KG1 (cell line): ENCODE measurements at regions not wholly inside any gene's neighbourhood (a gene's known extent, or its start where the extent isn't known, plus 50 kb on each side); places are given as distances from the start of the nearest gene placed in this dataset.

ENCODE experiments used
- DNase-seq: peaks from one replicate; lab custom pipeline; 2025; lab: John Stamatoyannopoulos, UW

DNA sequence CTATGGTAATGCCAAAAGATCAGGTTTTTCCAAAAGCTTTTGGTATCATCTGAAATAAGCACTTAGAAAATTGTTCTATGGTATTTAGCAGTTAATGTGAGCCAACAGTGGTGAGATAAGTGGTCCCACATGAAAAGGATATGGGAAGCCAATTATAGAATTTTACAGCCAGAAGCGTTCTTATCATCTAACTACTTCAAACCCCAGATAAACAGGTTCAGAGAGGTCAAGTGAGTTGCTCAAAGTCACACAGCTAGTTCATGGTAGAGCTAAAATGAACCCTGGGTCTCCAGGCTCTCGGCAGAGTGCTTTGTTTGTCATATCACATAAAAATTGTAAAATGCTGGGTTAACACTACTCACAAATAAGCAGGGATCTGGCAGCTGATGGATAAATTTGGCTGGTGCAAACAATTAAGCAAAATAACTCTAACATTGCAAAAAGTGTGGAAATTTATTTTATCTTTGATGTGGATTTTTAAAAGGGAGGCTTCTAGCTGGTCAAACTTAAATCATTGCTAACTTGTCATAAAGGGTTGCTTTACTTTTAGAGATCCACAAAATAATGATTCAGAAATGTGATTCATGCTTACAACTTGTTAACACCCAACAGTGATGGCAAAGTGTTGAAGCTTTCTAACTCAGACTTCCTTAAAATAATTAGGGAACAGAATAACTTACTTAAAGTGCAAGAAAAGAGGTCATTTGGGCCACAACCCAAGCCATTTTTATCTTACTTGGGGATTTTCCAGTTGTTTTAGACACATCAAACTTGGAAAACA, 202.8 kb upstream of the TBC1D5 start:
- no peak for DNase-seq

DNA sequence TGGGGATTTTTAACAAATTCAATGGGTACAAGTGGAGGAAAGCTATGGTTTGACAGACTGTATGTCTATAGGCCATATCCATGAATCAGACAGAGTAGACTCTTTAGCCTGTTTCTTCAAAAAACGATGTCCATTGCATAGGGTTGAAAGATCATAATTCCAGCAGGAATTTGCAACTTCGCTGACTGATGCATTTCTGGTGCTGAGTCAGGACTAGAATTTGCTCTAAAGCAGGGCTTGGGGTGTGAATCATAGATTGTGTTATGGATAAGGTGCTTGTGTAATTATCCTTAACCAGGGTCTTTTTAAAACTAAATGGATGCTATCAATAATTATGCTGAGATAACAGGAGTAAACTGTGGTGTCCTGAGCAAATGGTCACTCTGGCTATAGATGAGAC, 200.4 kb upstream of the TBC1D5 start:
- DNase-seq: no peak

DNA sequence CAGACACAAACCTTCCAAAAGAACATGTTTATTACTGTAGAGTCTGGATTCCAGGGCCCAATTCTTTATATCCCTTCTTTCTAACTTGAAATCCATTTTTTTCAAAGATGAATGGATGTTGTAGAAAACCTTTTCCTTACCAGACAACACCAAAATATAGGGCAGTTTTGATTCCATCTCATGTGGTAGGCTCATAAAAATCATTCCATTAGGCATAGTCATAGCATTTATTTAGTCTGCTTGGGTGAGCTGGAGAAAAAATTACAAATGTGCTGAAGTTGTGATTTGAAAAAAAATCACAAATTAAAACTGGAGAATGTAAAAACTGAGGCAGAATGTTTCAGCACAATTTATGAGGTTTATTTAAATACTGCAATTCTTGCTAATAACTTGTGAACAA, 199.3 kb upstream of the TBC1D5 start:
- no peak for DNase-seq

DNA sequence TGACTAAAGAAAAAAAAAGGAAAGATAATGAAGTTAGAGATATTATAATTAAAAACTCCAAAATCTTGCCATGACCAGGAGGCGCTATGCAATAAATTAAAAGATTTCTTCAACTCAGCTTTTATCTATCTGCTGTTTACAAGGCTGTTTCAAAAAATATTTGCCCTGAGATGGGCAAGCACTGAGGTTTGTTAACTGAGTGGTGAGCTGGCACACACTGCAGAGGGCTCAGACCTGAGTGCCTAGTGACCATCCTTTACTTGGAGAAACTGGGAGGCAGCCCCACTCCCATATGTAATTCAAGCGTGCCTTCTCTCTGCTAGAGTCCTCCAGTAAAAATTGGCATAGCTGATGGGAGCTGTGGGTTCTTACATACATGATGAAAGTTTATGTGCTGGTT, 198.7 kb upstream of the TBC1D5 start:
- DNase-seq: no peak

DNA sequence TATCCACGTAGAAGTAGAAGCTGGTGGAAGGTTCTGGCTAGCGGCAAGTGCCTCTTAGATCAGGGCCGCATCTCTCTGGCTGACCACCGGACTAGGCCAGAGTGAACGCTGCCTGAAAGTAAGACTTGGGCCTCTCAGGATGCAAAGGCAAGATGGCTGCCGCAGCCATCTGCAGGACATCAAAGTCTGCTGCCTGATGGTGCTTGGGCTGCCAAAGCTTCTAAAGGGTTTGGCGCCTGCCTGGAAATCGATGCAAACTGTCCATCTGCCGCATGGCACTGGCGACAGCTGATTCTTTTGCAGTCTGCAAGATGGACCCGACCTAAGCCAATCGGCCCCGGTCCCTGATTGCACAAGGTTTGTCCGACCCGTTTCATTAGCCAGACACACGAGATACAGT, 196.7 kb upstream of the TBC1D5 start:
- DNase-seq: no peak

DNA sequence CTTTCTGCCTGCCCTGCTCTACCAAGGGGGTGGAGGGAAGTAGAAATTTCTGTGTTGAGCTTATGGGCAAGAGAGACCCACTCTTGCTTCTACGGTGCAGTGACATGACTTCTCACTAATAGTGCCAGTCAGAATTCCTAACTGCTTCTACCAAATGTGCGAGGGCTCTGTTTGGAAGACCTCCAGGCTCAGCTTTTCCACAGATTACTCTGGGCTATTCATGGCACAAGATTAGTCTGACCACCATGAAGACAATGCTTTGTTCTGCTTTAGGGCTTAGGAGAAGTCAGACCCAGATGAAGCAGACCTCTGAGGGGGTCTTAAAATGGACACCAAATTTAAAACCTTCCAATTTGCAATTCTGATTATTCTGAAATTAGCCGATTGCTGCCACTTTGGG, 195.9 kb upstream of the TBC1D5 start:
- no peak for DNase-seq

DNA sequence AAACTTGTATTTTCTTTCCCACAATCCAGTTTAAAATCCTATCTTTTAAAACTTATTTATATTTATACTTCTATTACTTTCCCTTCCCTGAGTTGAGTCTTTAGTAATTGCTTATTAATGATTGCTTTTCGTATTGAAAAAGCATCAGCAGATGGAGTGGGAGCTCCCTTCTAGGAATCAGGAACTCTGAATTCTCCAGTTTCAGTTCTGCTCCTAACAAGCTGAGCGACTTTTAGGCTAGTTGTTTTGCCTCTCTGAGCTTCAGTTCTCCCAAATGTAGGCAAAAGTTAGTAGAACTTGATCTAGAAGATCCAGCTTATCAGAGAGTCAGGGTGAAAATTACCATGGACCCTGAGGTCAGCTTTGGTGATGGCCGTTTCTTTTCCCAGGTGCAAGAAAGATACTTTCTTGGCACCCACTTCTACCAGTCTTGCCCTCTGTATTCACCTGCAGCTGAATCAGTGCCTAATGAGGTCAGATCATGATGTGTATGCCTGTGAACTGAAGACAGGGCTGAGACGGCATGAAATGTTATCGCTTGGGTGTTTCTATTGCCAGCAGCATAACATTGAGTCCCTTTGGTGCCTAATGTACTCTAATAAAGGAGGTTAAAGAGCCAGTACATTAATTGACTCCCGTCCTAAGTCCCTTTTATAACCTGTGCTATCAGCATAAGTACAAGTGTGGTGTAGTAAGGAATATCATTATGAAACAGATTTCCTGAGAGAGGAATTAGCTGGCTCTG, 194.5 kb upstream of the TBC1D5 start:
- DNase-seq: no peak

DNA sequence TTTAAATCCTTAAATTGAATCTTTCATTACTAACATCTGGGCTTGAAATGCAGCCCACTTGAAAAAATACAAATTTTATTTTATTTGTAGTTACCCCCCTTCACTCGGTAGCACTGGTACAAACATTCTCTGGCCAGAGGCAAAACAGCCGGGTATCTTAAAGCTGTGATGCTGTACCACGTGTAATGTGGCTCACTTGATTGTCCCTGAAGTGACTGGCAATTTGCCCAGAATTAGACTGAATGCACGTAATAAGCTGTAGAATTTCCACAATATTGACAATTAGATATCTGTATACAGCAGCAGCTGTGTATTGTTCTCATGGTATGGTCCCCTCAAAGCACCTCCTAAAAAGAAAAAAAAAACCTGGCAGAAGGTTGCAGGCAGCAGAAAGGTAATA, 192.8 kb upstream of the TBC1D5 start:
- DNase-seq: no peak

DNA sequence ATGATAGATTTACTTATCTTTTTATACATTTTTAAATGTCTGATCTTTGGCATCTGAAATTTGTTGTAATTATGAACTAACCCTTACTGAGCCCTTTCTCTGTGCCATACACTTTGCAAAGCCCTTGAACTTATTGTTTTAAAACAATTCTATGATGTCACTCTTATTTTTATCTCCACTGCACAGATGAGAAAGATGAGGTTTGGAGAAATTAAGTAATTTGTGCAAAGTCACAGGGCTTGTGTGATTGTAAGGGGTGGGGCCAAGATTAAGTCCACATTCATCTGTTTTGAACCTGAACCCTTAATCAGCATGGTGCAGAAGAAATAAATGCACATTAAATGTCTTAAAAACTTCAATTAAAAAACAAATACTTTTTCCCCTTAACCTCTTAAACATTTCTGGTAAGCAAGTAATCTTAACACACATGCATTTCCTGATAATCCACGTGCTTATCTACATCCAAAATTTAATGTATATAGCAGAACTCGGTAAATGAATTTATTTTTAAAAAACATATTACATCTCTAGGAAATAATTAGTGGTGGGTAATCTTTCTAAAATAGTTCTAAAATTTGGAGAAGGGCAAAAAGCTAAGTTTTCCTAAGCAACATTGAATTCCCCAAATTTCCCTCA, 189.8 kb upstream of the TBC1D5 start:
- DNase-seq: no peak

DNA sequence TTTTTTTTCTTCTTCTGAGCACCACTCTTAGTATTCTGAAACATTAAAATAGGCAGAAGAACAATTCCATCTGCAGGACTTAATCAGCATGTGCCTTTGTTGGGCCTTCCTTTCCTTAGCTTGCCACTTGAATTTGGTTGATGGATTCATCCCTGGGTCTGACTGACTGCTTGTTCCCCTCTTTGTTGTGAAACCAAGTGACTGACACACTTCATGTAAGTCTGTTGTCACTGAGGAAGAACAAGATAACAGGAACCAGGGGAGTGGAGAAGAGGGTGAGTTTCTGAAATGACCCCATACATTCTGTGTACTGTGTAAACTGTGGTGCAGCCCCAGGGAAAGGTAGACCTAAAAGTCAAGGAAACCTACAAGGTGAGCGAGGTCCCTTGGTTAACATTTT, 188.7 kb upstream of the TBC1D5 start:
- DNase-seq: no peak

DNA sequence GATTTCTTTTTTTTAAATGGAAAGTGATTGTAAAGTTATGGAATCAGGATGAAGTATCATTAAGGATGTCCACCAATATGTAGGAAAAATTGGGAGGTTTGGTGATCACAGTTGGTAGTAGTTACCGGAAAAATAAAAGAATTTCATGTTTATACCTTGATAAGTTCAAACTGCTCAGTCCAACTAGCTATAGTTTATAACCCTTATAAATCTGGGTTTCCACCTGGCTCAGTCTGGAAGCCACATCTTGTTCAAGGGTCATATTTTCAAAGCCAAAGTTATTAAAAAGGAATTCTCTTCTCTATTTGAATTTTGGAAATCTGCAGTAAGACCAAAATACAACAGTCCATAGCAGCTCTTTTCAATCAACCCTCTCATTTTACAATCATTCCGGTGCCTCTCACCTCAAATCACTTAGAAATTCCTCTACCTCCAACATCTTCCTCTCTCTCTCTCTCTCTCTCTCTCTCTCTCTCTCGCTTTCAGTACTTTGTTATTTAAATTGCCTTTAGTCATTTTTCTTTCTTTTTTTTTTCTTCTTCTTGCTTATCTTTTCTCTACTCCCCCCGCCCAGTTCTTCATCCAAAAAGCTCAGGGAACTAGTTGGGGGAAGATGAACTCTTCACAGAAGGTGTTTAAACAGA, 186.2 kb upstream of the TBC1D5 start:
- no peak for DNase-seq

DNA sequence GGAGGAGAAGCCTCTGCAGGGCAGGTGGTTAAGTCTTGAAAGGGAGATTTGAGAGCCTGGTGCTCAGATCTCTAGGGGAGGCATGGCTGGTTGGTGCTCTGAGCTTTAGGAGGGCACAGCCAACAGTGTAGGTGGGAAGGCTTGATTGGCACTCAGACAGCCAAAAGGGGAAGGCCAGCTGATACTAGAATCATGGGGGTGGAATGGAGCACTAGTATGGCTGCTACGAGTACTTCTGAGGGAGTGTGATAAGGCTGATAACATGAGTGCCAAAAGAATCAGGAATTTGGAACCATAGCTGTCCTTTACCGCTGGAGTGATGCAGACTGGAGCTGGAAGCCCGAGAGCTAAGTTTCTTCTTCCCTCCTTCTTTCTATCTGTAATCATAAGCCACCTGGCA, 184.6 kb upstream of the TBC1D5 start:
- DNase-seq: no peak

DNA sequence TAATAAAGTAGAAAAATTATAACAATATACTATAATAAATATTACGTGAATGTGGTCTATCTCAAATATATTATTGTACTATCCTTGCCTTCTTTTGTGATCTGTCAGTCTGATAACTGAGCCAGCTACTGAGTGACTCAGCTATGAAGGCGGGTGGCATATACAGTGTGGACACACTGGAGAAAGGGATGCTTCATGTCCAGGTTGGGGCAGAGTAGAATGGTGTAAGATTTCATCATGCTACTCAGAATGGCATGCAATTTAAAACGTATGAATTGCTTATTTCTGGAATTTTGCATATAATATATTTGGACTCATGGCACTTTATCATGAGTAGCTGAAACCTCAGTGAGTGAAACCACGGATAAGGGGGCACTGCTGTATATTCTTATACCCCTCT, 172.9 kb upstream of the TBC1D5 start:
- no peak for DNase-seq

DNA sequence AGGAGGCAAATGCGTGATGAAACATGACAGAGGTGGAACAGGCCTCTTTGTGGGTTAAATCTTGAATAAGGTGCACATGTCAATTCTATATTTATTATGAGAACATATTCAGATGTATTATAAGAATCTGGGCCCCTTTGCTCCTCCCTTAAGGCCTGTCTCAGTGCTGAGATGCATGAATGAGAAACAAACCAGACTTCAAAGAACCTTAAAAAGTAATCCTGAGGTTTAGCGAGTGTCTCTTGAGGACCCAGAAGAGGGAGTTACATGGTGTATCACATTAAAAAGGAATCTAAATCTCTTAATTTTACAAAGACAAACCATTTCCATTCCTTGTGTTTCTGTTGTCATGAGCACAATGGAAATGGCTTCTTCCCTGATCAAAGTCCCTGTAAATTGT, 170.9 kb upstream of the TBC1D5 start:
- DNase-seq: no peak

DNA sequence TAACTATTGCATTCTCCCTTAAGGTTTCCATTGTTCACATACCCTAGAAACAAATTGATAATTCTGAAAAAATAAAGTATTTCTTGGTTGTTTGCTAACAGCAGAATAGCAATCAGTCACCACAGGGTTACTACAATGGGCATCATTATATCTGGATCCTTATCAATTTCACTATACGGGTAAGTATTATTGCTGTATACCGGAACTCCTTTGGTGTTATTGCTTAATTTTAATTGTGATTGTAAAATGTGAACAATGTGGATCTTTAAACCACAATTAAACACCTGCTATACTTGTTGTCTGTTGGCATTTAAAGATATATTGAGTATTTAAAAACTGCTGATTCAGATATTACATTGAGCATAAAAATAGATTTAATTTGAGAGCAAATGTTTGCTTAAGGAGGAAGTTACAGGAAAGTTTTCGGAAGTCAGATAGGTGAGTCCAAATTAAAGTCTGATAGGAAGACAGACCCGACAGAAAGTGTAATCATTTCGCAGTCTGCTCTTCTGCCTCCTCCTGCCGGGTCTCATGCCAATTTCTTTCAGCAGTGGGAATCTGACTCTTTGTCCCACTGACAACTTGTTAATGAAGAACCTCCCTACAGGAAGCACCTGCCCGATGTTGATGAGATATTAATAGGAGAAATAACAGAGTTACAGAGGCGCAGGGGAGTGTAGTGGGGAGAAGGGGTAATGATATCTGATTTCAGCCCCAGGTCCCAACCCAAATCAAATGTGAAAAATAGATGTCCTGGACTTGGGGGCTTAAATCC, 169.7 kb upstream of the TBC1D5 start:
- no peak for DNase-seq

DNA sequence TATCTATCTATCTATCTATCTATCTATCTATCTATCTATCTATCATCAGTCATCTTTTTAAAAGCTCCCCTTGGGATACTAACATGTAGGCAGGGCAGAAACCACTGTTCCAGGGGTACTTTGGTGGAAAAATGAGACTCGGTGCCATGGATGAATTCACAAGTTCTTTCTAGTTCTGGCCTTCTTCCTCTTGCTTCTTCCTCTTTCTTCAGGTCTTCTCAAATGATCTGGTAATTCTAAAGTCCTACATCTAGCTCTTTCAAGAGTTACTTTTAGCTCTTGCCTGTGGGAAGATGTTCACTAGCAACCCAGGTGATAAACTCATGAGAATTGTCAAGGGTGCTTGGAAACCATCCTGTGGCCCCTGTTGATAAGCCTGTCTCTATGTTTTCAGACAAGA, 168.5 kb upstream of the TBC1D5 start:
- no peak for DNase-seq

DNA sequence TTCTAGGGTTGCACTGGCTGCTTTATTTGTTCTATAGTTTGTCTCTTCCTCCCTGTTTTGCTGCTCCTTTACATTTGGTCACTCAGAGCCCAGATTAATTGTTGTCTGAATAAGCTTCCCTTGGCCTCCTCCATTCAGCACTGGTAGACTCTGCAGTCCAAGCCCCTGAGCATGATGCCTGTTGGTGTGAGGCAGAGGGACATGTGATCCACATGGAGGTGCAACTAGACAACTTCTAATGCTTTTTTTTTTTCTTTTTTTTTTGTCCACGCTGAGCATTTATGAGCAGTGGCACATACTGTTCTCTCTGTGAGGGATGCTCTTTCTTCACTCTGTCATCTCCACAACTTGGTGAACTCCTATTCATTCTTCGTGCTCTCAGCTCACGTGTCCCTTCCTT, 167.3 kb upstream of the TBC1D5 start:
- no peak for DNase-seq

DNA sequence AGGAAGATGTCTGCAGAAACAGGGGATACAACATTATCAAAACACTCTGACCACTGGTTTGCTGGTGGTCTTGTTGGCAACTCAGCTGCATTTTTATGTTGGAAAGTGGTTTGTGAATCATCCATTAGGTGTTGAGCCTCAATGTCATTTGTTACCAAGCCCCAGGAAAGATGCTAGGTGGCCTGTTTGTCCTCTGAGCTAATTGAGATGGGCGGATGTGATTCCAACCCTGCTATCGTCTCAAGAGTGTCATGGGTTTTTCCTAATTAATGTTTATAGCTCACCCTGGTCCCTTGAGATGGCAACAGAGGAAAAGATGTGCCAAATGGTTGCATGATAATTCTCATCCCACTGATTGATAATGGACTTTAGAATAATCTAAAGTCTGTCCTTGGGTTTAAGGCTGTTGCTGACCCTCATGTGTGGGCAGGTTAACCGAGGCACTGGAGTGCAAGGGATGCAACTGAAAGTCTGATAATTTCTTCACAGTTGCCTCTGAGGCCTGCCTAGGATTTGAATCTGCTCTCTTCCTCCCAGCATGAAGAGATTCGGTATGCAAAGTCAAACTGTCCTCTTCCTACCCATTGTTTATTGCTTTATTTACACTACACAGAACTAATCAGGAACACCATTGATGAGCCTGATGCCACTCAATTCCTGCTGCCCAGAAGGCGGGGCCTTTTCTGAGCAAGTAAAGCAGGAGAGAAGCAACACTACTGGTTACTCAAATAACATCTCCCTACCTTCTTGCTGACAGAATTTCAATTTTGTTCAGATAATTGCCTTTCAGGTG, 166.2 kb upstream of the TBC1D5 start:
- DNase-seq: no peak

DNA sequence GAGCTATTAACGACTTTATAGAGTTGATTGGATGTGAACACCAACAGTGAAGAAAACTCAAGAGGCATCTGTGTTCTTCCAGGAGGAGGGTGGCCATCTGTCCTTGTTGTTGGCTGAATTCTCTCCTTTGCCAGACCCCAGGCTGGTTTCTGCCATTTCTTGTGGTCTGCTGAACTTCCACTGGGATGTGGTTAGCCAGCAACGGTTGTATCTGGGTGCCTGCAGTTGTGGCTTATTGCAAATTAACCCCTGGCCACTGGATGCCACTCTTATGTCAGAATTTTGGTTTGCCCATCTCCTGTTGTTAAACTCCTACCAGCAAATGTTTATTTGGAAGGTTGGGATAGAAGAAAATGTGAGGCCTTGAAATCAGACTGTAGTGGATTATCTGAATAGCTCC, 163.6 kb upstream of the TBC1D5 start:
- peak; percentile 61 for DNase-seq

DNA sequence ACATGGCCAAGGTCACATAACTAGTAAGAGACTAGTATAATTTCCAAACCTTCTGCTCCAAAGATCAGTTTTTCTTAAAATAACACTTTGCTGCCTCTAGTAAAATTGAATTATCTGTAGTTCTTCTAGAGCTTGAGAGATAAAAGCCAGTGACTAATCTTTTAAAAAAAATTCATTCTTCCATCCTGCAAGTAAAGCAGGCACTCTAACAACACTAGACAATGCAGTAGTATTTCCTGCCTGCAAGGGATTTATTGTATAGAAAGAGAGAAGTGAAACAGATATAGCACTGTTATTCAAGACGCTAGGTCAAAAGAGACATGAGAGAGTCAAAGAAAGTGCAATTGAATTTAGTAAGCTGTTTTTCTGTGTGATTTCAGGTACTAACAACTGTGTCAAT, 159.5 kb upstream of the TBC1D5 start:
- peak; percentile 22 for DNase-seq

DNA sequence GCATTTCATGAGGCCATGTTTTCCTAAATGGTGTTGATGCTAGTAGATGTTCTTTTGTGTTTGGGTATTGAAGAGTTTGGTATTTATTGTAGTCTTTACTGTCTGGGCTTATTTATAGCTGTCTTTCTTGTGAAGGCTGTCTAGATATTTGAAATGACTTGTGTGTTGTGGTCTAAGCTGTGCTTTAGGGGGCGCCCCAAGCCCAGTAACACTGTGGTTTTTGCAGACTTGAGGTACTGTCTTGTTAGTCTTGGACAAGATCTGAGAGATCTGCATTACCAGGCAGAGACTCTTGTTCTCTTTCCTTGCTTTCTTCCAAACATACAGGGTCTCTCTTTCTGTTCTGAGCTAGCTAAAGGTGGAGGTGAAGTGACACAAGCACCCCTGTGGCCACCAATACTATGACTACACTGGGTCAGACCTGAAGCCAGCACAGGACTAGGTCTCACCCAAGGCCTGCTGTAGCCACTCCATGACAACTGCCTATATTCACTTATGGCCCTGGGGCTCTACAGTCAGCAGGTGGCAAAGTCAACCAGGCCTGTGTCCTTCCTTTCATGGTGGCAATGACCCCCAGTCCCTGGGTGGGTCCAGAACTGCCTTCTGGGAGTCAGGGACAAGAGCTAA, 152.1 kb upstream of the TBC1D5 start:
- peak; percentile 40 for DNase-seq
